Stimulated activated CD8-positive, alpha-beta memory T cell treated with anti-CD3 and anti-CD28 coated beads, Interleukin-4, amount 100 ng/mL, for 48 hours (primary cell): ENCODE measurements at regions not wholly inside any gene's neighbourhood (a gene's known extent, or its start where the extent isn't known, plus 50 kb on each side); places are given as distances from the start of the nearest gene placed in this dataset.

Experiments used
- DNase-seq: peaks from one replicate; pipeline ENCODE4 v3.0.0-alpha.2; 2020

- no peak for DNase-seq
Measured at GRCh38 chr5:38023371-38023770, 183.5 kb upstream of the GDNF start.

GRCh38 chr5:38022631-38023030 lies 182.8 kb upstream of the GDNF start:
- DNase-seq = no peak

GRCh38 chr5:38018016-38018415 lies 178.2 kb upstream of the GDNF start:
- DNase-seq = no peak

- no peak for DNase-seq
Measured at GRCh38 chr5:38013107-38013506, 173.3 kb upstream of the GDNF start.

- no peak for DNase-seq
Measured at GRCh38 chr5:38011668-38012188, 171.9 kb upstream of the GDNF start.

GRCh38 chr5:38009749-38010358 lies 170.0 kb upstream of the GDNF start:
- DNase-seq = no peak

- DNase-seq = no peak
Measured at GRCh38 chr5:38008198-38008597, 168.4 kb upstream of the GDNF start.

GRCh38 chr5:37999593-37999992 lies 159.8 kb upstream of the GDNF start:
- DNase-seq = no peak

- no peak for DNase-seq
Measured at GRCh38 chr5:37996918-37997317, 157.1 kb upstream of the GDNF start.

- DNase-seq = no peak
Measured at GRCh38 chr5:37994729-37995128, 154.9 kb upstream of the GDNF start.

- DNase-seq = no peak
Measured at GRCh38 chr5:37991301-37992299, 151.8 kb upstream of the GDNF start.

GRCh38 chr5:37989884-37990283 lies 150.0 kb upstream of the GDNF start:
- DNase-seq = no peak

- DNase-seq = no peak
Measured at GRCh38 chr5:37988454-37989046, 148.7 kb upstream of the GDNF start.

- DNase-seq = no peak
Measured at GRCh38 chr5:37984300-37984699, 144.5 kb upstream of the GDNF start.

GRCh38 chr5:37983463-37983862 lies 143.6 kb upstream of the GDNF start:
- DNase-seq = no peak

GRCh38 chr5:37979559-37979958 lies 139.7 kb upstream of the GDNF start:
- no peak for DNase-seq

GRCh38 chr5:37975531-37975930 lies 135.7 kb upstream of the GDNF start:
- no peak for DNase-seq

GRCh38 chr5:37971483-37972024 lies 131.7 kb upstream of the GDNF start:
- DNase-seq = no peak

- no peak for DNase-seq
Measured at GRCh38 chr5:37966871-37967270, 127.0 kb upstream of the GDNF start.

- DNase-seq = no peak
Measured at GRCh38 chr5:37966291-37966690, 126.5 kb upstream of the GDNF start.

GRCh38 chr5:37962389-37962788 lies 122.5 kb upstream of the GDNF start:
- no peak for DNase-seq

GRCh38 chr5:37957218-37957617 lies 117.4 kb upstream of the GDNF start:
- no peak for DNase-seq

- no peak for DNase-seq
Measured at GRCh38 chr5:37955748-37956147, 115.9 kb upstream of the GDNF start.
